ENCODE measurements at regions not wholly inside any gene's neighbourhood (a gene's known extent, or its start where the extent isn't known, plus 50 kb on each side); places are given as distances from the start of the nearest gene placed in this dataset.
A peak's percentile ranks its signal among the peaks of the same experiment; 100 is the strongest.
"Not testable (repeated sequence)": the region's sequence is repeated elsewhere in the genome, so short reads cannot be mapped to it uniquely, and the experiment has no call there.

- 52 to 73% methylated on average over 3 of the region's 3 CpGs for WGBS, 2 donors
- no peak for FAIRE-seq
- no peaks in the 10 kb centered on the region for H3K36me3 ChIP-seq
- TF ChIP-seq CTCF (IDR thresholded peaks at IDR 0.05), result peak; percentile 41 to 79 (median 55)
- DNase-seq, result peak in 4 of 6 donors; percentile 13 to 48 (median 32)
- no peaks in the 10 kb centered on the region for H3K4me1 ChIP-seq
- H3K27me3 ChIP-seq, result no peaks in the 10 kb centered on the region
- intact Hi-C loops (cut with DNase I), result no loop called here
- ATAC-seq, result peak; percentile 56 to 96 (median 92)
- no peaks in the 10 kb centered on the region for H3K9me3 ChIP-seq
- H3K27ac ChIP-seq, result no peak overlapping the region
- H3K4me3 ChIP-seq, result no peak overlapping the region
These were observed 582.4 kb upstream of the RAB6C start for GRCh38 chr2:129396980-129397599.

- Histone ChIP-seq H3K4me3 (no peak overlapping the region), H3K9me3 (no peaks in the 10 kb centered on the region), H3K27me3 (no peaks in the 10 kb centered on the region), H3K36me3 (no peaks in the 10 kb centered on the region), H3K4me1 (no peaks in the 10 kb centered on the region), H3K27ac (no peak overlapping the region)
- WGBS, 2 donors, result 54 to 64% methylated on average over 7 of the region's 7 CpGs
- intact Hi-C loops (cut with DNase I), result no loop called here
- DNase-seq (no peak), ATAC-seq (peak in 2 of 4 donors; percentile 54 to 68), FAIRE-seq (no peak)
- no peak for TF ChIP-seq CTCF (IDR thresholded peaks at IDR 0.05)
These were observed 578.6 kb upstream of the RAB6C start for GRCh38 chr2:129400826-129401225.

- Histone ChIP-seq H3K27me3 (no peaks in the 10 kb centered on the region), H3K9me3 (no peaks in the 10 kb centered on the region), H3K4me1 (no peaks in the 10 kb centered on the region), H3K4me3 (no peak overlapping the region), H3K36me3 (no peaks in the 10 kb centered on the region), H3K27ac (no peak overlapping the region)
- FAIRE-seq (no peak), DNase-seq (no peak), ATAC-seq (no peak)
- TF ChIP-seq CTCF (IDR thresholded peaks at IDR 0.05), result no peak
- intact Hi-C loops (cut with DNase I), result no loop called here
- WGBS, 2 donors, result 57 to 71% methylated on average over 2 of the region's 2 CpGs
These were observed 577.4 kb upstream of the RAB6C start for GRCh38 chr2:129402076-129402475.

- TF ChIP-seq CTCF (IDR thresholded peaks at IDR 0.05), result no peak
- intact Hi-C loops (cut with DNase I), result no loop called here
These were observed 575.3 kb upstream of the RAB6C start for GRCh38 chr2:129404000-129404685.

GRCh38 chr2:129408570-129408969 lies 570.9 kb upstream of the RAB6C start:
- Histone ChIP-seq H3K4me3 (no peak overlapping the region), H3K4me1 (no peaks in the 10 kb centered on the region), H3K27me3 (no peaks in the 10 kb centered on the region), H3K36me3 (no peaks in the 10 kb centered on the region), H3K9me3 (no peaks in the 10 kb centered on the region), H3K27ac (no peak overlapping the region)
- ATAC-seq (no peak), DNase-seq (no peak), FAIRE-seq (no peak)
- no peak for TF ChIP-seq CTCF (IDR thresholded peaks at IDR 0.05)
- intact Hi-C loops (cut with DNase I), result no loop called here
- 84 to 93% methylated on average over 1 of the region's 1 CpG for WGBS, 2 donors

More at GRCh38 chr2:129404000-129404685, 575.3 kb upstream of the RAB6C start:
- Histone ChIP-seq H3K27ac (no peak overlapping the region), H3K9me3 (no peaks in the 10 kb centered on the region), H3K27me3 (no peaks in the 10 kb centered on the region), H3K36me3 (no peaks in the 10 kb centered on the region), H3K4me3 (no peak overlapping the region), H3K4me1 (no peaks in the 10 kb centered on the region)
- FAIRE-seq (no peak), ATAC-seq (no peak), DNase-seq (no peak)
- 82 to 94% methylated on average over 2 of the region's 2 CpGs for WGBS, 2 donors

- H3K27me3 ChIP-seq; intact Hi-C loops (cut with DNase I); H3K9me3 ChIP-seq; H3K4me1 ChIP-seq; H3K27ac ChIP-seq; ATAC-seq; DNase-seq; H3K4me3 ChIP-seq; FAIRE-seq; H3K36me3 ChIP-seq: not testable (repeated sequence)
- 94 to 95% methylated on average over 10 to 15 of the region's 24 CpGs for WGBS, 2 donors
These were observed 562.4 kb upstream of the RAB6C start for GRCh38 chr2:129417041-129417440.

Data from pancreas (tissue), 10 donors.